H1 (cell line): ENCODE measurements at regions not wholly inside any gene's neighbourhood (a gene's known extent, or its start where the extent isn't known, plus 50 kb on each side); places are given as distances from the start of the nearest gene placed in this dataset.

Experiments
- CTCF ChIA-PET: fragments of 300-600 bp; sonication (Branson Sonifier 250); formaldehyde crosslinking; loops from one replicate; lab custom pipeline; 2021; ENCODE audit not compliant: partially characterized antibody; lab: Charles Lee
- POLR2A ChIA-PET: fragments of 300-600 bp; sonication (Branson Sonifier 250); formaldehyde crosslinking; loops from one replicate; lab custom pipeline; 2021; ENCODE audit warnings: inconsistent platforms; ENCODE audit not compliant: partially characterized antibody; lab: Charles Lee
- DNase-seq, 2 experiments: peaks; one replicate each; pipeline versions ENCODE4 v3.0.0 to v3.0.0-alpha.2; 2010 to 2022; ENCODE audit warnings: low spot score in 2 of 2, low read depth in 1 of 2, mixed read lengths in 1 of 2
- FAIRE-seq: peaks from 2 replicates; lab custom pipeline; 2011; peaks lifted over from hg19 to GRCh38; lab: Jason Lieb, UNC
- H2AFZ ChIP-seq: 2 replicates; pipeline ENCODE4 v1.8.1; 2012; ENCODE audit warnings: low read length, inconsistent platforms
- H2AK5ac ChIP-seq: 2 replicates; pipeline ENCODE4 v1.6.1; 2013; ENCODE audit warnings: low read depth, low read length
- H2BK120ac ChIP-seq: replicated peaks from 2 replicates; pipeline ENCODE3; 2013; ENCODE audit warnings: low read depth, low read length, inconsistent platforms
- H2BK12ac ChIP-seq: 2 replicates; pipeline ENCODE4 v1.6.1; 2013; ENCODE audit warnings: low read depth, low read length
- H2BK15ac ChIP-seq: 2 replicates; pipeline ENCODE4 v1.6.1; 2013; ENCODE audit warnings: low read length
- H2BK20ac ChIP-seq: 2 replicates; pipeline ENCODE4 v1.6.1; 2013; ENCODE audit warnings: low read length
- H2BK5ac ChIP-seq: 2 replicates; pipeline ENCODE4 v1.6.1; 2013; ENCODE audit warnings: low read depth, low read length
- H3K14ac ChIP-seq: 2 replicates; pipeline ENCODE4 v1.6.1; 2013; ENCODE audit warnings: inconsistent platforms; ENCODE audit not compliant: insufficient read length
- H3K18ac ChIP-seq: 2 replicates; pipeline ENCODE4 v1.6.1; 2013; ENCODE audit warnings: low read length; ENCODE audit errors: extremely low read depth
- H3K23ac ChIP-seq: 2 replicates; pipeline ENCODE4 v1.6.1; 2013; ENCODE audit warnings: inconsistent platforms; ENCODE audit not compliant: insufficient read length
- H3K23me2 ChIP-seq: 2 replicates; pipeline ENCODE4 v1.6.1; 2013; ENCODE audit warnings: low read depth, low read length
- H3K27ac ChIP-seq: 2 replicates; pipeline ENCODE4 v1.6.1; 2011; ENCODE audit warnings: low read depth, low read length, inconsistent platforms
- H3K27me3 ChIP-seq, 4 experiments: replicated peaks in 1 of 4; 1 replicate in 1 of 4; 2 replicates in 3 of 4; pipeline versions ENCODE4 v1.6.1 to v1.8.1; 2011 to 2013; ENCODE audit warnings: low read length in 3 of 4, mild to moderate bottlenecking in 3 of 4, inconsistent platforms in 2 of 4, mixed read lengths in 2 of 4, moderate library complexity in 1 of 4; ENCODE audit not compliant: control insufficient read depth in 3 of 4, insufficient read depth in 3 of 4; ENCODE audit errors: extremely low read depth in 1 of 4
- H3K36me3 ChIP-seq, 4 experiments: 2 replicates each; pipeline versions ENCODE4 v1.6.1 to v1.8.1; 2011 to 2013; ENCODE audit warnings: mild to moderate bottlenecking in 4 of 4, low read length in 3 of 4, moderate library complexity in 2 of 4, control low read depth in 1 of 4, inconsistent platforms in 1 of 4; ENCODE audit not compliant: insufficient read depth in 4 of 4, control insufficient read depth in 2 of 4
- H3K4ac ChIP-seq: replicated peaks from 2 replicates; pipeline ENCODE3; 2013; ENCODE audit warnings: low read length, low read depth, mixed read lengths, inconsistent platforms; ENCODE audit not compliant: insufficient read length
- H3K4me1 ChIP-seq, 4 experiments: replicated peaks in 1 of 4; 1 replicate in 1 of 4; 2 replicates in 3 of 4; pipeline versions ENCODE4 v1.6.1 to v1.8.1; 2011 to 2013; ENCODE audit warnings: low read length in 3 of 4, inconsistent platforms in 2 of 4, mixed read lengths in 1 of 4; ENCODE audit not compliant: insufficient read depth in 4 of 4, control insufficient read depth in 3 of 4
- H3K4me2 ChIP-seq, 2 experiments: 2 replicates each; pipeline versions ENCODE4 v1.6.1 to v1.8.1; 2011 to 2013; ENCODE audit warnings: low read depth in 2 of 2, low read length in 2 of 2, control low read depth in 1 of 2, inconsistent platforms in 1 of 2, mild to moderate bottlenecking in 1 of 2; ENCODE audit not compliant: insufficient read depth in 1 of 2
- H3K4me3 ChIP-seq, 4 experiments: fragments of 200-600, 300-600 bp in 1 of 4; sonication (generic), shearing (Covaris generic), sonication (Bioruptor Twin) in 1 of 4; 2 replicates each; pipeline versions ENCODE4 v1.5.1 to v1.8.1; 2011 to 2016; ENCODE audit warnings: low read length in 4 of 4, low read depth in 3 of 4, control low read depth in 2 of 4, inconsistent platforms in 2 of 4, mild to moderate bottlenecking in 2 of 4, mixed read lengths in 1 of 4, moderate library complexity in 1 of 4; ENCODE audit not compliant: insufficient read depth in 2 of 4; ENCODE audit errors: extremely low read depth in 1 of 4
- H3K56ac ChIP-seq: replicated peaks from 2 replicates; pipeline ENCODE3; 2013; ENCODE audit warnings: low read depth, mild to moderate bottlenecking, mixed read lengths, low read length, inconsistent platforms; ENCODE audit not compliant: insufficient read length
- H3K79me1 ChIP-seq: 2 replicates; pipeline ENCODE4 v1.6.1; 2013; ENCODE audit warnings: low read depth, low read length, control low read depth
- H3K79me2 ChIP-seq, 2 experiments: 2 replicates each; pipeline versions ENCODE4 v1.6.1 to v1.8.1; 2012 to 2013; ENCODE audit warnings: low read length in 2 of 2, mild to moderate bottlenecking in 2 of 2, inconsistent platforms in 1 of 2; ENCODE audit not compliant: insufficient read depth in 2 of 2, control insufficient read depth in 1 of 2
- H3K9ac ChIP-seq, 4 experiments: replicated peaks in 1 of 4; 1 replicate in 1 of 4; 2 replicates in 3 of 4; pipeline versions ENCODE4 v1.6.1 to v1.8.1; 2011 to 2013; ENCODE audit warnings: low read depth in 3 of 4, low read length in 3 of 4, control low read depth in 2 of 4, mild to moderate bottlenecking in 2 of 4, moderate library complexity in 2 of 4, inconsistent platforms in 1 of 4; ENCODE audit errors: extremely low read depth in 1 of 4
- H3K9me3 ChIP-seq, 2 experiments: 2 replicates each; pipeline versions ENCODE4 v1.6.1 to v1.8.1; 2012 to 2013; ENCODE audit warnings: mild to moderate bottlenecking in 2 of 2, moderate library complexity in 2 of 2, control low read depth in 1 of 2, inconsistent platforms in 1 of 2, low read depth in 1 of 2, low read length in 1 of 2, mixed read lengths in 1 of 2; ENCODE audit not compliant: insufficient read depth in 2 of 2
- H4K20me1 ChIP-seq, 2 experiments: replicated peaks in 1 of 2; 2 replicates each; pipeline versions ENCODE3 to v1.8.1; 2011 to 2013; ENCODE audit warnings: inconsistent platforms in 2 of 2, low read length in 2 of 2, mild to moderate bottlenecking in 1 of 2; ENCODE audit not compliant: insufficient read depth in 2 of 2, control insufficient read depth in 1 of 2
- H4K5ac ChIP-seq: 2 replicates; pipeline ENCODE4 v1.6.1; 2013; ENCODE audit warnings: low read length, low read depth, mixed read lengths, inconsistent platforms; ENCODE audit not compliant: insufficient read length
- H4K8ac ChIP-seq: 2 replicates; pipeline ENCODE4 v1.8.0; 2013; ENCODE audit warnings: mild to moderate bottlenecking, moderate library complexity, low read length, inconsistent platforms; ENCODE audit not compliant: insufficient read depth; ENCODE audit errors: extremely low read depth
- H4K91ac ChIP-seq: replicated peaks from 2 replicates; pipeline ENCODE3; 2013; ENCODE audit warnings: low read length, mixed read lengths, inconsistent platforms; ENCODE audit not compliant: insufficient read length
- BCL11A ChIP-seq, 2 experiments: IDR thresholded peaks; one replicate each; pipeline ENCODE4 v1.6.1; 2011; ENCODE audit warnings: low read depth in 2 of 2, low read length in 2 of 2, mild to moderate bottlenecking in 2 of 2
- CHD2 ChIP-seq: IDR thresholded peaks from 2 replicates; pipeline ENCODE4 v1.6.1; 2012; ENCODE audit warnings: low read length, improper control_type of control experiment
- HDAC2 ChIP-seq, 2 experiments: fragments of 300-600 bp in 1 of 2; sonication (generic) in 1 of 2; IDR thresholded peaks; 2 replicates each; pipeline ENCODE4 v1.6.1; 2011 to 2012; ENCODE audit warnings: low read depth in 2 of 2, low read length in 2 of 2, mild to moderate bottlenecking in 2 of 2, moderate library complexity in 2 of 2, borderline replicate concordance in 1 of 2, inconsistent platforms in 1 of 2
- POLR2AphosphoS5 ChIP-seq: IDR thresholded peaks from 2 replicates; pipeline ENCODE4 v1.6.1; 2011; ENCODE audit warnings: low read depth, low read length
- TCF12 ChIP-seq: IDR thresholded peaks from 2 replicates; pipeline ENCODE4 v1.6.1; 2011; ENCODE audit warnings: low read depth, mild to moderate bottlenecking, low read length
- YY1 ChIP-seq: IDR thresholded peaks from 2 replicates; pipeline ENCODE4 v1.6.1; 2011; ENCODE audit warnings: low read depth, mild to moderate bottlenecking, low read length
- WGBS, 2 experiments: shearing (Covaris generic) in 1 of 2; methylation state at CpG; one replicate each; pipeline versions ENCODE4 v1.1.6 to v1.1.7; 2013 to 2015; ENCODE audit warnings: low lambda C conversion rate in 2 of 2, mixed read lengths in 2 of 2, inconsistent platforms in 1 of 2, low coverage in 1 of 2, missing lambda C conversion rate in 1 of 2; ENCODE audit not compliant: insufficient replicate concordance in 2 of 2, insufficient coverage in 1 of 2, insufficient read length in 1 of 2; ENCODE audit errors: extremely low coverage in 1 of 2, missing lambda C conversion rate in 1 of 2; 5-methylcytosine and 5-hydroxymethylcytosine counted together
- TF ChIP-seq, protein P1 (sequence below): IDR thresholded peaks from 2 replicates; pipeline ENCODE4 v1.6.1; 2012; ENCODE audit warnings: inconsistent platforms

DNA sequence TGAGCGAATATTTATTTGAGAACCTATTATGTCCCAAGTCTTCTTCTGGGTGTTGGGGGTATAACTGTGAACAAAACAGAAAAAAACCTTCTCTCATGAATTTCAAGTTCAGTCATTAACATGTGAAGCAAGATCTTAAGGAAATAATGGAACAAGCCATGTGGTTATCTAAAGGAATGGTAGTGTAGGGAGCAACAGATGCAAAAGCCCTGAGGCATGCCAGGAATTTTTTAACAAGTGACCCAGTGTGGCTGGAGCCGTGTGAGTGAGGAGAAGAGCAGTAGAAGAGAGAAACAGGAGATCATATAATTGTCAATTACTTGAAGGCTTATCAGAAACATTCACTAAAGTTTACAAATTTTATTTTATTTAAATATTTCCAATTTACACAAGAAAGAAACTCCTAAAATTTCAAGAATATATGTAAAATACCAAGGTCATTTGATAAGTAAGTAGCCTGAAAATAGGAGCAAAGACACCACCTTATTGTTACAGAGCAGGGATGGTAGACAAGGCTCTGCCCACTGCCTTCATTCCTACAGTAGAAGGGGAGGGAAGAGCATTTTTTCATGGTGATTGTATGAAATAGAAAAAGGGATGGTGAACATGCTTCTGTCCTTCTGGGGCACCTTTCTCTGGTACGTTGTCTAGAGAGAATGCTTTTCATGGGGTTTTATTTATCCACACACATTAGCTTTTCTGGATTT is 345.1 kb downstream of the PLOD2 start:
- CTCF ChIA-PET, result no interaction called here
- TF ChIP-seq CHD2 (no peak), TCF12 (0 out of 2 replicates have a peak, but pooled peaks have one; percentile 20), BCL11A (IDR thresholded peaks at IDR 0.05; ENCODE audit: low read depth in 2 of 2, low read length in 2 of 2) (no peak), YY1 (no peak), HDAC2 (IDR thresholded peaks at IDR 0.05; ENCODE audit: borderline replicate concordance in 1 of 2, low read depth in 2 of 2, low read length in 2 of 2) (peak in 1 of 2 experiments; percentile 88; a peak in 1 of 4 replicates), POLR2AphosphoS5 (no peak)
- TF ChIP-seq, protein P1, sequence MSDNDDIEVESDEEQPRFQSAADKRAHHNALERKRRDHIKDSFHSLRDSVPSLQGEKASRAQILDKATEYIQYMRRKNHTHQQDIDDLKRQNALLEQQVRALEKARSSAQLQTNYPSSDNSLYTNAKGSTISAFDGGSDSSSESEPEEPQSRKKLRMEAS, result peak; percentile 61

More for the DNA sequence above, 345.1 kb downstream of the PLOD2 start:
- Histone ChIP-seq H2AFZ (peak overlapping the region; percentile 92; the same call in 1 of the 2 replicates), H3K9me3 (no peaks in the 10 kb centered on the region; a peak in 1 of 4 replicates), H2BK5ac (peak overlapping the region; percentile 7; the same call in 1 of the 2 replicates), H2BK15ac (no peak overlapping the region), H4K91ac (no peak overlapping the region), H3K79me1 (no peaks in the 10 kb centered on the region), H3K9ac (no peak overlapping the region), H3K4me3 (no peak overlapping the region), H3K4me2 (peak overlapping the region; percentile 29 to 36; a peak in 2 of 4 replicates), H3K79me2 (no peaks in the 10 kb centered on the region), H4K8ac (no peak overlapping the region), H3K4me1 (peaks cover 0 to 4% (median 2%) of the 10 kb centered on the region in 4 experiments; a peak in 4 of 7 replicates), H3K4ac (no peak overlapping the region), H2AK5ac (no peak overlapping the region), H3K56ac (no peak overlapping the region), H3K23me2 (no peaks in the 10 kb centered on the region), H4K20me1 (no peaks in the 10 kb centered on the region), H3K27me3 (no peaks in the 10 kb centered on the region), H2BK12ac (no peak overlapping the region), H3K23ac (no peak overlapping the region), H4K5ac (peak overlapping the region; percentile 87), H3K36me3 (no peaks in the 10 kb centered on the region), H3K18ac (peak overlapping the region; percentile 41; the same call in 1 of the 2 replicates), H3K14ac (peak overlapping the region; percentile 80), H2BK120ac (no peak overlapping the region), H2BK20ac (0 out of 2 replicates have a peak overlapping the region, but pooled peaks have one; percentile 27), H3K27ac (peak overlapping the region; percentile 46; the same call in 1 of the 2 replicates)
- DNase-seq (peak in 1 of 2 experiments; percentile 47), FAIRE-seq (peak; percentile 32)
- 41% methylated on average over 3 of the region's 3 CpGs; no CpG with 5 or more reads in 1 of the 2 experiments for WGBS, 2 experiments
- POLR2A ChIA-PET, result no interaction called here
